ENCODE measurements at regions not wholly inside any gene's neighbourhood (a gene's known extent, or its start where the extent isn't known, plus 50 kb on each side); places are given as distances from the start of the nearest gene placed in this dataset.
"Not testable (repeated sequence)": the region's sequence is repeated elsewhere in the genome, so short reads cannot be mapped to it uniquely, and the experiment has no call there.

GRCh38 chr6:105560611-105561066 is 157.8 kb upstream of the PREP start:
- DNase-seq = no peak

GRCh38 chr6:105557291-105557690 is 154.4 kb upstream of the PREP start:
- no peak for DNase-seq

- no peak for DNase-seq
These were observed 150.3 kb upstream of the PREP start for GRCh38 chr6:105553171-105553570.

- DNase-seq = no peak
These were observed 148.2 kb upstream of the PREP start for GRCh38 chr6:105550955-105551620.

- no peak for DNase-seq
These were observed 143.9 kb upstream of the PREP start for GRCh38 chr6:105546754-105547153.

GRCh38 chr6:105545947-105546731 is 143.3 kb upstream of the PREP start:
- DNase-seq = no peak

GRCh38 chr6:105545228-105545920 is 142.5 kb upstream of the PREP start:
- no peak for DNase-seq

GRCh38 chr6:105539911-105540310 is 137.0 kb upstream of the PREP start:
- no peak for DNase-seq

- no peak for DNase-seq
These were observed 135.2 kb upstream of the PREP start for GRCh38 chr6:105537981-105538578.

GRCh38 chr6:105536961-105537360 is 134.1 kb upstream of the PREP start:
- no peak for DNase-seq

GRCh38 chr6:105533301-105533700 is 130.4 kb upstream of the PREP start:
- DNase-seq = no peak

- DNase-seq = no peak
These were observed 123.5 kb upstream of the PREP start for GRCh38 chr6:105526225-105526872.

GRCh38 chr6:105522626-105523322 is 119.9 kb upstream of the PREP start:
- no peak for DNase-seq

- no peak for DNase-seq
These were observed 117.1 kb upstream of the PREP start for GRCh38 chr6:105519954-105520353.

GRCh38 chr6:105518993-105519392 is 116.1 kb upstream of the PREP start:
- not testable (repeated sequence) for DNase-seq

- DNase-seq = no peak
These were observed 112.2 kb upstream of the PREP start for GRCh38 chr6:105515054-105515453.

GRCh38 chr6:105514306-105514705 is 111.4 kb upstream of the PREP start:
- no peak for DNase-seq

- no peak for DNase-seq
These were observed 108.8 kb upstream of the PREP start for GRCh38 chr6:105511639-105512038.

GRCh38 chr6:105510746-105511145 is 107.9 kb upstream of the PREP start:
- no peak for DNase-seq

GRCh38 chr6:105509506-105510331 is 106.8 kb upstream of the PREP start:
- DNase-seq = peak; percentile 29

- DNase-seq = no peak
These were observed 104.9 kb upstream of the PREP start for GRCh38 chr6:105507811-105508210.
